ENCODE measurements at regions not wholly inside any gene's neighbourhood (a gene's known extent, or its start where the extent isn't known, plus 50 kb on each side); places are given as distances from the start of the nearest gene placed in this dataset.
"Not testable (repeated sequence)": the region's sequence is repeated elsewhere in the genome, so short reads cannot be mapped to it uniquely, and the experiment has no call there.

GRCh38 chr4:147206807-147207206 lies 261.1 kb upstream of the TTC29 start:
- Mint-ChIP-seq H3K27ac (no peak overlapping the region), H3K9me3 (no peaks in the 10 kb centered on the region), H3K4me1 (ENCODE audit: low read depth) (no peaks in the 10 kb centered on the region), H3K36me3 (ENCODE audit: low read depth) (no peaks in the 10 kb centered on the region), H3K27me3 (ENCODE audit: insufficient read depth) (no peaks in the 10 kb centered on the region), H3K4me3 (no peak overlapping the region)
- DNase-seq (ENCODE audit: low spot score) = no peak
- intact Hi-C loops (cut with micrococcal nuclease) = no loop called here

- no peaks in the 10 kb centered on the region for H3K4me1 Mint-ChIP-seq (ENCODE audit: low read depth)
- no peak overlapping the region for H3K4me3 Mint-ChIP-seq
- no peak overlapping the region for H3K27ac Mint-ChIP-seq
- H3K9me3 Mint-ChIP-seq = no peaks in the 10 kb centered on the region
- DNase-seq (ENCODE audit: low spot score) = no peak
- intact Hi-C loops (cut with micrococcal nuclease) = no loop called here
- H3K27me3 Mint-ChIP-seq (ENCODE audit: insufficient read depth) = no peaks in the 10 kb centered on the region
- H3K36me3 Mint-ChIP-seq (ENCODE audit: low read depth) = no peaks in the 10 kb centered on the region
Observed at GRCh38 chr4:147207911-147208310, 262.2 kb upstream of the TTC29 start.

DNA sequence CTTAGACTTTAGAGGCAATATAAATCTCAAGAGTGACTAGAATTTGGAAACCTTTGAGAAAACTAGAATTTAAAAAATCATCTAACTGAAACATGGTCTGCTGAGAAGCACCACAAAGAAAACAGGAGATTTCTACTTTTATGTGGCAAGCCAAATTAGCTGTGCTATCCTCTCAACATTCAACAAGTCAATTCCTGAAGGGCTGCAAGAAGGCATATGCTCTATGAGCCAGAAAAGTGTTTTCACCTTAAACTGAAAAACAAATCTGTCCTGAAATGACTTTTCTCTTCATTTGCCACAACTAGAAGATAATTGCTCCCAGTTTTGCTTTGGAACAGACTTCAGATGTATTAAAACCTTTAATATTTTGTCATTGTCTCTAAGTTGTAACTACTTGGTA lies 263.2 kb upstream of the EDNRA start:
- Mint-ChIP-seq H3K9me3 (no peaks in the 10 kb centered on the region), H3K4me1 (ENCODE audit: low read depth) (no peaks in the 10 kb centered on the region), H3K4me3 (no peak overlapping the region), H3K27me3 (ENCODE audit: insufficient read depth) (no peaks in the 10 kb centered on the region), H3K27ac (no peak overlapping the region), H3K36me3 (ENCODE audit: low read depth) (no peaks in the 10 kb centered on the region)
- intact Hi-C loops (cut with micrococcal nuclease) = no loop called here
- DNase-seq (ENCODE audit: low spot score) = no peak

DNA sequence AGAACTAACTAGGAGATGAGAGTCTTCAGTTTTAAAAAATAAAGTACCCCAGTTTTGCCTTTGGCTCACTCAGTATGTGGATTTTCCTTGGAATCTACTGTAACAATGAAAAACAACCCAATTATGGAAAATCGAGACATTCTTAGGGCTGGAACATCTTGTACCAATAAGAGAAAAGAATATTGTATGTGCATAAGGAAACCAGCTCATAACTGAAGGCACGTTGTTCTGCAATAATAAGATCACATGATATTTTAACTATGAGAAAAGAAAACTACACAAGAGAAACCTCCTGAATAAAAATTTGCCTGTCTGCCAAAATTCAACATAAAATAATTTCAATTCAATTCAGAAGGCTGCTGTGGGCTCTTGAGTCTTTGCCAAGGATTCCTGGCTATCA lies 261.8 kb upstream of the EDNRA start:
- no peak overlapping the region for H3K27ac Mint-ChIP-seq
- H3K4me1 Mint-ChIP-seq (ENCODE audit: low read depth) = no peaks in the 10 kb centered on the region
- H3K4me3 Mint-ChIP-seq = no peak overlapping the region
- no peaks in the 10 kb centered on the region for H3K9me3 Mint-ChIP-seq
- intact Hi-C loops (cut with micrococcal nuclease) = no loop called here
- DNase-seq (ENCODE audit: low spot score) = no peak
- no peaks in the 10 kb centered on the region for H3K36me3 Mint-ChIP-seq (ENCODE audit: low read depth)
- H3K27me3 Mint-ChIP-seq (ENCODE audit: insufficient read depth) = no peaks in the 10 kb centered on the region

DNA sequence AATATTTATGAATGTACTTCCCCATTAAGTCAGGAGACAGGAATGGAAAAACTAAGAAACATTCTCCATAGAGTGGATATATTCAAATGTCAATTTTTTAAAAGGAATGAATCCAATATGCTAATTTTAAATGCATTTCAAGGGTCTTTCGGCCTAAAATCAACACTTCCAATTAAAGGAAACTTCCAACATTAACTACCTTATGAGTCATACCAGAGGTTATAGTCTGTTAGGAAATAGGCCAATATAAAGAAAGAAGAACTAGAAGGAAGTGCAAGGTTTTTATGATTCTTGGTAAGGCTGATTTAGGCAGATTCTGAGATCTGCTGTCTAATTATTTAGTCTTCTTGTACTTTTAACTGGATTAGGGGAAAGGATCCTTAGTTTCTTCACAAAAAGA lies 260.1 kb upstream of the EDNRA start:
- DNase-seq (ENCODE audit: low spot score) = no peak
- no peaks in the 10 kb centered on the region for H3K9me3 Mint-ChIP-seq
- no peaks in the 10 kb centered on the region for H3K36me3 Mint-ChIP-seq (ENCODE audit: low read depth)
- H3K27me3 Mint-ChIP-seq (ENCODE audit: insufficient read depth) = no peaks in the 10 kb centered on the region
- H3K4me3 Mint-ChIP-seq = no peak overlapping the region
- H3K27ac Mint-ChIP-seq = no peak overlapping the region
- intact Hi-C loops (cut with micrococcal nuclease) = no loop called here
- no peaks in the 10 kb centered on the region for H3K4me1 Mint-ChIP-seq (ENCODE audit: low read depth)

DNA sequence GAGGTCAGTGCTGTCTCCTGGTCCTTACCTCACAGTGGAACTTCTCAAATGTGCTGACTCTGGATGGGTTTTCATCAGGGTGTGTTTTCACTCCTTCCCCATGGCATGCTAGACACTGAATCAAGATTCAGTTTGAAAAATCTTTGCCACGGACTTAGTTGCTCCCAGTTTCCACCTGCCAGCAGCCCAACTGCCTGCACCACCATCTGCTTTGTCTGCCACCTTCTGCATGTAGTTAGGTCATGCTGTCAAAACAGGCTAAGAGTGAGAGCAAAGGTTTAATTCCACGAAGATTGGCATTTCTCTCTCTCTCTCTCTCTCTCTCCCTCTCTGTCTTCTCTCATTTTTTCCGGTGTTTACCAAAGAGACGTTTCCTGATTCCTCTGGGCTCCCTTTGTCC lies 258.0 kb upstream of the EDNRA start:
- no peaks in the 10 kb centered on the region for H3K27me3 Mint-ChIP-seq (ENCODE audit: insufficient read depth)
- DNase-seq (ENCODE audit: low spot score) = no peak

DNA sequence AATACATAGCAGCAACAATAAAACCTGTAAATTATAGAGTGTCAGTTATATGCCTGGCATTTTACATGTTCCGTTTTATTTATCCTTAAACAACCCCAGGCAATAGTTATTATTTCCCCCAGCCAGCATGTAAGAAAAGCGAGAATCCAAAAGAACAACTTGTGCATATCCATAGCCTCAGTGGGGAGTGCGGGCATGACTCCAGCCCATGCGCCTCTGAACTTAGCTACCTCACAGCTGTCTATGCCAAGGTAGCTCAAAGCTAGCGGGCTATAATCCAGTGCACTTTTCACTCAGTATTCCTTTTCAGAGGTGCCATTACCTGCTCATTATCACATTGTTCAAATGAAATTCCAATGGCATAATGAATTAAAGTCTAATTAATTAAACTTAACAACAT lies 257.3 kb upstream of the EDNRA start:
- H3K27me3 Mint-ChIP-seq (ENCODE audit: insufficient read depth) = no peaks in the 10 kb centered on the region
- no peaks in the 10 kb centered on the region for H3K4me1 Mint-ChIP-seq (ENCODE audit: low read depth)
- intact Hi-C loops (cut with micrococcal nuclease) = no loop called here
- no peak for DNase-seq (ENCODE audit: low spot score)
- no peaks in the 10 kb centered on the region for H3K36me3 Mint-ChIP-seq (ENCODE audit: low read depth)
- H3K27ac Mint-ChIP-seq = no peak overlapping the region
- H3K4me3 Mint-ChIP-seq = no peak overlapping the region
- H3K9me3 Mint-ChIP-seq = no peaks in the 10 kb centered on the region

More for the DNA sequence above, 258.0 kb upstream of the EDNRA start:
- H3K36me3 Mint-ChIP-seq (ENCODE audit: low read depth) = no peaks in the 10 kb centered on the region
- no peaks in the 10 kb centered on the region for H3K9me3 Mint-ChIP-seq
- no peaks in the 10 kb centered on the region for H3K4me1 Mint-ChIP-seq (ENCODE audit: low read depth)
- H3K27ac Mint-ChIP-seq = no peak overlapping the region
- intact Hi-C loops (cut with micrococcal nuclease) = no loop called here
- H3K4me3 Mint-ChIP-seq = no peak overlapping the region

- Mint-ChIP-seq H3K4me1 (ENCODE audit: low read depth) (no peaks in the 10 kb centered on the region), H3K9me3 (no peaks in the 10 kb centered on the region), H3K27ac (no peak overlapping the region), H3K27me3 (ENCODE audit: insufficient read depth) (no peaks in the 10 kb centered on the region), H3K4me3 (no peak overlapping the region), H3K36me3 (ENCODE audit: low read depth) (no peaks in the 10 kb centered on the region)
- DNase-seq (ENCODE audit: low spot score) = no peak
- intact Hi-C loops (cut with micrococcal nuclease) = no loop called here
Observed at GRCh38 chr4:147236806-147237205, 244.1 kb upstream of the EDNRA start.

GRCh38 chr4:147244786-147245185 lies 236.1 kb upstream of the EDNRA start:
- H3K9me3 Mint-ChIP-seq = no peaks in the 10 kb centered on the region
- intact Hi-C loops (cut with micrococcal nuclease) = no loop called here
- no peaks in the 10 kb centered on the region for H3K4me1 Mint-ChIP-seq (ENCODE audit: low read depth)
- H3K27ac Mint-ChIP-seq = no peak overlapping the region
- H3K27me3 Mint-ChIP-seq (ENCODE audit: insufficient read depth) = peaks cover 3% of the 10 kb centered on the region
- H3K4me3 Mint-ChIP-seq = no peak overlapping the region
- DNase-seq (ENCODE audit: low spot score) = no peak
- H3K36me3 Mint-ChIP-seq (ENCODE audit: low read depth) = no peaks in the 10 kb centered on the region

DNA sequence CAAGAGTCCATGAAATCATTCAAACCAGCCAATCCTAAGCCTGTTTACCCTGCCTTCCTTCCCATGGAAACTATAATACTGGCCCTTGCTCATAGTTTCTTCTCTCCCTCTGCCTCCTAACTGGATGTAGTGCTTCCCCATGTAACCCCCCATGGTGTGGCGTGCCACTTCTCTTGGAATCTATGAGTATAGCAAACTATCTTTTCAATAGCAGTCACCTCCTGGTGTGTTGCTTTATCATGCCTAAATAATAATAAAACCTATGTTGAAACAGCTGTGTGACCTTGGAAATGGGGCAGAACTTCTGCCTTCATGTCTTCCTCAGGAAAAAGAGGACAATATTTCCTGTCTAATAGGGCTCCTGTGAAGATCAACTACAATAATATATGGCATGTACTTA lies 234.8 kb upstream of the EDNRA start:
- Mint-ChIP-seq H3K27ac (no peak overlapping the region), H3K4me1 (ENCODE audit: low read depth) (no peaks in the 10 kb centered on the region), H3K27me3 (ENCODE audit: insufficient read depth) (peaks cover 3% of the 10 kb centered on the region), H3K9me3 (no peaks in the 10 kb centered on the region), H3K4me3 (no peak overlapping the region), H3K36me3 (ENCODE audit: low read depth) (no peaks in the 10 kb centered on the region)
- DNase-seq (ENCODE audit: low spot score) = no peak
- intact Hi-C loops (cut with micrococcal nuclease) = no loop called here

DNA sequence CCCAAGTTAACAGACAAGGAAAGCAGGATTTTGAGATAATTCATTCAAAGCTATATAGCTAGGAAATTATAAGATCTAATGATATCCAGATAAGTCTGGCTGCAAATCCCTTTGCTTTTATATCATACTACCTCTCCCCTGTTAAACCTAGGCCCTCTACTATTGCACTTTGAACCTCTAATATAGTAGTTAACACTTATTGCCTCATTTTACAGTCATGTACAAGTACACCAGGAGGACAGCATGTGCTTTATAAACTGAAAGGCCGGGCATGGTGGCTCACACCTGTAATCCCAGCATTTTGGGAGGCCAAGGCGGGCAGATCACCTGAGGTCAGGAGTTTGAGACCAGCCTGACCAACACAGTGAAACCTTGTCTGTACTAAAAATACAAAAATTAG lies 234.4 kb upstream of the EDNRA start:
- DNase-seq (ENCODE audit: low spot score); intact Hi-C loops (cut with micrococcal nuclease): not testable (repeated sequence)

DNA sequence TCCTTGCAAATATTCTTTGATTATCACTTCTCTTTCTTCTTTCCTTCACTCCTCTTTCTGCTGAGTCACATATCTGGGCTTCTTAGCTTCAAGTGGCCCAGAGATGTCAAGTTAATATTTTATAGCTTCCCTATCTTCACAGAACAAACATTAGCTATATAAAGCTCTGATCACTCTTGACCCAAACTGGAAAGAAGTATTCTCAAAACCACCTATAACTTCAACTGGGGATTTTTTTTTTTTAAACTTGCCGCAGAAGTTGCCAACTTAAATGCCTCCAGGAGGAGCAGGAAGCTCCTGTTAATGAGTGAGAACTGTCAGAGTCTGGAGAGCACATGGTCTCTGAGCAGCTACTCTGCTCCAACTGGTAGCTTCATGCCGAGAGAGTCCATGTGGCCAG lies 233.3 kb upstream of the EDNRA start:
- no peak overlapping the region for H3K27ac Mint-ChIP-seq
- no peaks in the 10 kb centered on the region for H3K9me3 Mint-ChIP-seq
- intact Hi-C loops (cut with micrococcal nuclease) = no loop called here
- H3K4me1 Mint-ChIP-seq (ENCODE audit: low read depth) = no peaks in the 10 kb centered on the region
- DNase-seq (ENCODE audit: low spot score) = no peak
- peaks cover 3% of the 10 kb centered on the region for H3K27me3 Mint-ChIP-seq (ENCODE audit: insufficient read depth)
- no peaks in the 10 kb centered on the region for H3K36me3 Mint-ChIP-seq (ENCODE audit: low read depth)
- no peak overlapping the region for H3K4me3 Mint-ChIP-seq

More for the DNA sequence above, 234.4 kb upstream of the EDNRA start:
- not testable (repeated sequence) for H3K27ac Mint-ChIP-seq; H3K4me1 Mint-ChIP-seq (ENCODE audit: low read depth); H3K27me3 Mint-ChIP-seq (ENCODE audit: insufficient read depth); H3K4me3 Mint-ChIP-seq; H3K36me3 Mint-ChIP-seq (ENCODE audit: low read depth); H3K9me3 Mint-ChIP-seq

- DNase-seq (ENCODE audit: low spot score) = no peak
- Mint-ChIP-seq H3K9me3 (peaks cover 5% of the 10 kb centered on the region), H3K4me3 (no peak overlapping the region), H3K27me3 (ENCODE audit: insufficient read depth) (peaks cover 3% of the 10 kb centered on the region), H3K27ac (no peak overlapping the region), H3K4me1 (ENCODE audit: low read depth) (no peaks in the 10 kb centered on the region), H3K36me3 (ENCODE audit: low read depth) (no peaks in the 10 kb centered on the region)
- intact Hi-C loops (cut with micrococcal nuclease) = no loop called here
Observed at GRCh38 chr4:147250062-147250461, 230.8 kb upstream of the EDNRA start.

DNA sequence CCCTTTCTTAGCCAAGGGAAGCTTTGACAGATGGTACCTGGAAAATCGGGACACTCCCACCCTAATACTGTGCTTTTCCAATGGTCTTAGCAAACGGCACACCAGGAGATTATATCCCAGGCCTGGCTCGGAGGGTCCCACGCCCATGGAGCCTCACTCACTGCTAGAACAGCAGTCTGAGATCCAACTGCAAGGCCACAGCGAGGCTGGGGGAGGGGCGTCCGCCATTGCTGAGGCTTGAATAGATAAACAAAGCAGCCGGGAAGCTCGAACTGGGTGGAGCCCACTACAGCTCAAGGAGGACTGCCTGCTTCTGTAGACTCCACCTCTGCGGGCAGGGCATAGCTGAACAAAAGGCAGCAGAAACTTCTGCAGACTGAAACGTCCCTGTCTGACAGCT lies 225.6 kb upstream of the EDNRA start:
- intact Hi-C loops (cut with micrococcal nuclease) = not testable (repeated sequence)

More for the DNA sequence above, 225.6 kb upstream of the EDNRA start:
- H3K4me3 Mint-ChIP-seq; H3K4me1 Mint-ChIP-seq (ENCODE audit: low read depth); H3K27ac Mint-ChIP-seq; H3K9me3 Mint-ChIP-seq; DNase-seq (ENCODE audit: low spot score); H3K36me3 Mint-ChIP-seq (ENCODE audit: low read depth); H3K27me3 Mint-ChIP-seq (ENCODE audit: insufficient read depth): not testable (repeated sequence)
